Stimulated activated naive CD8-positive, alpha-beta T cell treated with anti-CD3 and anti-CD28 coated beads, Interleukin-15, amount 100 ng/mL, for 72 hours (primary cell): ENCODE measurements at regions not wholly inside any gene's neighbourhood (a gene's known extent, or its start where the extent isn't known, plus 50 kb on each side); places are given as distances from the start of the nearest gene placed in this dataset.
"Not testable (repeated sequence)": the region's sequence is repeated elsewhere in the genome, so short reads cannot be mapped to it uniquely, and the experiment has no call there.

ENCODE experiments used
- ATAC-seq: fragments of 150-1000 bp; cut with Tn5 transposase; 2 replicates; pipeline ENCODE4 v1.10.0; 2021; ENCODE audit warnings: mild to moderate bottlenecking, moderate library complexity
- DNase-seq, 2 donors: peaks; one replicate each; pipeline ENCODE4 v3.0.0; 2021 to 2022
- H3K27ac Mint-ChIP-seq, 2 donors: one replicate each; pipeline ENCODE4 v1.8.0; 2022; ENCODE audit warnings: mild to moderate bottlenecking in 2 of 2, mixed read lengths in 2 of 2, moderate library complexity in 2 of 2
- H3K27me3 Mint-ChIP-seq: one replicate; pipeline ENCODE4 v1.8.0; 2022; ENCODE audit warnings: mixed read lengths
- H3K4me1 Mint-ChIP-seq: one replicate; pipeline ENCODE4 v1.8.0; 2022; ENCODE audit warnings: mild to moderate bottlenecking, mixed read lengths
- H3K4me3 Mint-ChIP-seq, 2 donors: one replicate each; pipeline ENCODE4 v1.8.0; 2022; ENCODE audit warnings: mild to moderate bottlenecking in 2 of 2, mixed read lengths in 2 of 2, moderate library complexity in 1 of 2
- H3K9me3 Mint-ChIP-seq, 2 donors: one replicate each; pipeline ENCODE4 v1.8.0; 2022; ENCODE audit warnings: mixed read lengths in 2 of 2

DNA sequence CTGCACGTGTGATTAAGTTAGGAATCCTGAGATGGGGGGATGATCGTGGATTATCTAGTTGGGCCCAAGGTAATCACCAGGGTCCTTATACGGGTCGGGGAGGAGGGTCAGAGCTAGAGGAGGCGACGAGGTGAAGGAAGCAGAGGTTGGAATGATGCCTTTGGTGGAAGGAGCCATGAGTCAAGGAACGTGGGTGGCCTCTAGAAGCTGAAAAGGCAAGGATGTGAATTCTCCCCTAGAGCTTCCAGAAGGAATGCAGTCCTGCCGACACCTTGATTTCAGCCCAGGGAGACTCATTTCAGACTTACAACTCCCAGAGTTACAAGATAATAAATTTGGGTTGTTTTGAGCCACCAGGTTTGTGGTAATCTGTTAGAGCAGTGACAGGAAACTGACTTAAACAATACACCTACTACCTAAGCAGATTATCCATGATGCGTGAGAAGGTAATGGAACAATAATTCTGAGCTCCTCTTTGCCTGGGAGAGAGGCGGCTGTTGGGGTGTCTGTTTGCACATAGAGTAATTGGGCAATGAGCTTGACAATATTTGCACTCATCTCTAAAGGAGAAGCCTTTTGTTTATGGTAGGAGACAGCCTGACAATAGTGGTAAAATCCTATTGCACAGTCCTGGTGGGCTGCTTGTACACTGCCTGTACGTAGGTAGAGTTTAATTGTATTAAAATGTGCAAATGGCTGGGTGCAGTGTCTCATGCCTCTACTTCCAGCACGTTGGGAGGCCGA, 129.3 kb upstream of the IER5L start:
- Mint-ChIP-seq H3K27ac (no peak overlapping the region), H3K4me3 (no peak overlapping the region), H3K4me1 (peaks cover 10% of the 10 kb centered on the region), H3K27me3 (no peaks in the 10 kb centered on the region), H3K9me3 (peaks cover 0 to 11% of the 10 kb centered on the region in 2 donors)
- DNase-seq (peak in 1 of 2 donors; percentile 6), ATAC-seq (no peak)

- Mint-ChIP-seq H3K4me1 (peaks cover 10% of the 10 kb centered on the region), H3K27ac (no peak overlapping the region), H3K27me3 (peaks cover 2% of the 10 kb centered on the region), H3K9me3 (peaks cover 0 to 19% of the 10 kb centered on the region in 2 donors), H3K4me3 (no peak overlapping the region)
- ATAC-seq (no peak), DNase-seq (peak in 1 of 2 donors; percentile 2)
Observed at GRCh38 chr9:129306318-129306973, 128.4 kb upstream of the IER5L start.

GRCh38 chr9:129305246-129305645, 127.2 kb upstream of the IER5L start:
- H3K4me1 Mint-ChIP-seq = peaks cover 10% of the 10 kb centered on the region
- H3K27me3 Mint-ChIP-seq = peaks cover 10% of the 10 kb centered on the region
- H3K27ac Mint-ChIP-seq = no peak overlapping the region
- DNase-seq = peak in 1 of 2 donors; percentile 3
- no peak for ATAC-seq
- no peak overlapping the region for H3K4me3 Mint-ChIP-seq
- H3K9me3 Mint-ChIP-seq = peaks cover 0 to 26% of the 10 kb centered on the region in 2 donors

DNA sequence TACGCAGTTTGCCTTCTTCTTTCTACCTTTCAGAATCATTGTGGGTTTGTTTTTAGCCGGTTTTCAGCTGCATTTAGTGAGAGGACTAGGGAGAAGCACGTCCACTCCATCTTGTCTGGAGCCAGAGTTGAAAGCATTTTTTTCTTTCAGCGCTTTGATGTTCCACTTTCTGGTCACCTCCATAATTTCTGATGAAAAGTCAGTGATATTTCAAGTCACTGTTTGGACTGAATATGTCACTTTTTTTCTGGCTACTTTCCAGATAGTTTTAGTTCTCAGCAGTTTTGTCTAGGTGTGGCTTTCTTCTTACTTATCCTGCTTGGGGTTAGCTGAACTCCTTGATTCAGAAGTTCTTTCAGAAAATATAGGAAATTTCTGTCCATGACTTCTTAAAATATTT, 123.9 kb upstream of the IER5L start:
- peaks cover 2% of the 10 kb centered on the region for H3K4me1 Mint-ChIP-seq
- ATAC-seq (no peak), DNase-seq (no peak)
- H3K9me3 Mint-ChIP-seq = peaks cover 4 to 27% of the 10 kb centered on the region in 2 donors
- H3K27me3 Mint-ChIP-seq = peaks cover 10% of the 10 kb centered on the region
- no peak overlapping the region for H3K27ac Mint-ChIP-seq
- H3K4me3 Mint-ChIP-seq = no peak overlapping the region

DNA sequence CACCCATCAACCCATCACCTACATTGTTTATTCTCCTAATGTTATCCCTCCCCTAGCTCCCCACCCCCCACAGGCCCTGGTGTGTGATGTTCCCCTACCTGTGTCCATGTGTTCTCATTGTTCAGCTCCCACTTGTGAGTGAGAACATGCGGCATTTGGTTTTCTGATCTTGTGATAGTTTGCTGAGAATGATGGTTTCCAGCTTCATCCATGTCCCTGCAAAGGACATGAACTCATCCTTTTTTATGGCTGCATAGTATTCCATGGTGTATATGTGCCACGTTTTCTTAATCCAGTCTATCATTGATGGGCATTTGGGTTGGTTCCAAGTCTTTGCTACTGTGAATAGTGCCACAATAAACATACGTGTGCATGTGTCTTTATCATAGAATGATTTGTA, 118.1 kb upstream of the IER5L start:
- H3K4me1 Mint-ChIP-seq, ATAC-seq, DNase-seq, H3K4me3 Mint-ChIP-seq, H3K27me3 Mint-ChIP-seq, H3K27ac Mint-ChIP-seq: not testable (repeated sequence)
- H3K9me3 Mint-ChIP-seq = peaks cover 7 to 23% of the 10 kb centered on the region in 2 donors

- Mint-ChIP-seq H3K27me3 (no peaks in the 10 kb centered on the region), H3K4me3 (no peak overlapping the region), H3K4me1 (peaks cover 7% of the 10 kb centered on the region), H3K27ac (peak overlapping the region in 1 of 2 donors; percentile 91), H3K9me3 (peaks cover 0 to 10% of the 10 kb centered on the region in 2 donors)
- ATAC-seq = no peak
- DNase-seq = peak in 1 of 2 donors; percentile 4
Observed at GRCh38 chr9:129291041-129291501, 113.0 kb upstream of the IER5L start.

- ATAC-seq = no peak
- peaks cover 7% of the 10 kb centered on the region for H3K4me1 Mint-ChIP-seq
- DNase-seq = peak in 1 of 2 donors; percentile 5
Observed at GRCh38 chr9:129290606-129291005, 112.5 kb upstream of the IER5L start.

DNA sequence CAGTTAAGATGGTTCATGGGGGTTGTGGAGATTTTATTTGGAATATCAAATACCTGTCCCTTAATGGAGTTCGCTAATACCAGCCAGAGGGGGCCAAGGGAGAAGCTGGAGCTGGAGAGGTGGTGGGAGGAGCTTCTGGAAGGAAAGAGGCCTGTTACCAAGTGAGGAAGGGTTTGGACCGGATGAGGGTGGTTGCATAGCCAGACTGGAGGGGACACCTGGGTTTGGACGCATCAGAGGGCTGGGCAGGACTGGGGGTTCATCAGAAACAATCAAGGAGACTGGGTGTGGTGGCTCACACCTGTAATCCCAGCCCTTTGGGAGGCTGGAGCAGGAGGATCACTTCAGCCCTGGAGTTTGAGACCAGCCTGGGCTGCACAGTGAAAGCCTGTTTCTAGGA, 111.8 kb upstream of the IER5L start:
- H3K4me1 Mint-ChIP-seq = peaks cover 7% of the 10 kb centered on the region
- DNase-seq = peak in 1 of 2 donors; percentile 2

More at GRCh38 chr9:129290606-129291005, 112.5 kb upstream of the IER5L start:
- Mint-ChIP-seq H3K9me3 (peaks cover 0 to 6% of the 10 kb centered on the region in 2 donors), H3K27ac (peak overlapping the region in 1 of 2 donors; percentile 91), H3K4me3 (no peak overlapping the region), H3K27me3 (no peaks in the 10 kb centered on the region)

GRCh38 chr9:129289131-129289731, 111.2 kb upstream of the IER5L start:
- Mint-ChIP-seq H3K9me3 (no peaks in the 10 kb centered on the region), H3K27me3 (no peaks in the 10 kb centered on the region), H3K27ac (peak overlapping the region in 1 of 2 donors; percentile 43), H3K4me1 (peaks cover 7% of the 10 kb centered on the region), H3K4me3 (no peak overlapping the region)
- no peak for ATAC-seq
- DNase-seq = peak in 1 of 2 donors; percentile 6

More for the DNA sequence above, 111.8 kb upstream of the IER5L start:
- Mint-ChIP-seq H3K27me3 (no peaks in the 10 kb centered on the region), H3K9me3 (no peaks in the 10 kb centered on the region), H3K27ac (no peak overlapping the region), H3K4me3 (no peak overlapping the region)
- no peak for ATAC-seq

DNA sequence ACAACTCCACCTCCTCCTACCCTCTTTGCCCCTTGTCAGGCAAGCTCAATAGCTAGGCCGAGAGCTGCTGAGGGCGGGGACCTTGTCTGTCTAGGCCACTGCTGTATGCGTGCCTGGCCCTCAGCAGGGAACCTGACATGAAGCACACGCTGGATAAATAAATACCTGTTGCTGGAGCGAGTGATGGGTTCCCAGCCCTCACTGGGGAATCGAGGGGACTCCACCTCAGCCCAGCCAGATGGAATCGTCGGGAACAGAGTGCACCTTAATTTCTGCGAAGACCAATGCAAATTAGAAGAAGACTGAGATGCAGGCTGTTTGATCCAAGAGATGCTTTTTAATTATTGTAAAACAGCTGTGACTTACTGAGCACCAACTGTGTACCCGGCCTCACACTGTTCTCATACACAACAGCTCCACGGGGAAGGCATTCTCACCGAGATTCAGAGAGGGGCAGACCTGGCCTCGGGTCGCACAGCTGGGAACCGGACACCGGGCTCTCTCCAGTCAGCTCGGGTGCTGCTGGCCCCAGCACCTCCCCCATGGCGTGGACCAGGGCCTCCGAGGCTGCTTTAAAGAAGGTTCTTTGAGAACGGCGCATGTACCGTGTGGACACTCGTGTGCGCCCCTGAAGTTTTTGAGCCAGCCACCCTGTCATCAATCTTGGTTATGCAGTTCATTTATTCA, 109.7 kb upstream of the IER5L start:
- ATAC-seq (no peak), DNase-seq (peak in 1 of 2 donors; percentile 4)
- Mint-ChIP-seq H3K27me3 (no peaks in the 10 kb centered on the region), H3K4me1 (peaks cover 7% of the 10 kb centered on the region), H3K9me3 (no peaks in the 10 kb centered on the region), H3K27ac (peak overlapping the region in 1 of 2 donors; percentile 81), H3K4me3 (no peak overlapping the region)

DNA sequence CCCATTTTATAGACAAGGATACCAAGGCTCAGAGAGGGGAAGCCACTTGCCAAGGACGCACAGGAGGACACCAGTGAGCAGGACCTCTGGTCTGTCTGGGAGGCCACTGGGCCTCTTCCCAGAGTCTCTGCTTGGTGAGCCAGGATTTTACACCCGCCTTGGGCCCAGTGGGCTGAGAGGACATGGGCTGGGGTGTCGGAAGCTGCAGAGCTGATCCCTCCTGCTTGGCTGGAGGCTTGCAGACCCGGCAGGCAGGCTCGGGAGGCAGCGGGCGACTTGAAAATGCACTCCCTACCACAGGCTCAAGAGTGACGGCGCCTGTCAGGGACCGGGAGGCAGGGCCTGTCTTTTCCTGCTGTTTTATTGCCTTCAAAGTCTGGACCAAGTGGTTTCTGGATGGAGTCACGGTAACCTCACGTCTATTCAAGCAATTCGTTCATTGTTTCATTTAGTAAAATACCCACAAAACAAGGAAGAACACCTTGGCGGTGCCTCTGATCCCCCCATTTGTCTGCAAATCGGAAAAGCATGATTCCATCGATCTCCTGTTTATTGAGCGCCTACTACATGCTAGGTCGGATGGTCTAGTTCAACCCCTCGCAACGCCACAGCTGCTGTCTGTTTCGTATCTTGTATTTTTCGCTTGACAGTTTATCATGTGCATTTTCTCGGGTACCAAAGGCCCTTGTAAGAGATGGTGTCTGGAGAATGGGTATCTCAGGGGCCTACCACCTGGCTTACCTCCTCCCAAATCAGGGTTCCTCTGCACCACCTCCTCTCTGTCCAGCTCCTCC, 108.1 kb upstream of the IER5L start:
- no peak overlapping the region for H3K4me3 Mint-ChIP-seq
- no peaks in the 10 kb centered on the region for H3K9me3 Mint-ChIP-seq
- H3K4me1 Mint-ChIP-seq = peaks cover 6% of the 10 kb centered on the region
- DNase-seq (peak in 1 of 2 donors; percentile 3), ATAC-seq (no peak)
- H3K27ac Mint-ChIP-seq = no peak overlapping the region
- H3K27me3 Mint-ChIP-seq = no peaks in the 10 kb centered on the region

DNA sequence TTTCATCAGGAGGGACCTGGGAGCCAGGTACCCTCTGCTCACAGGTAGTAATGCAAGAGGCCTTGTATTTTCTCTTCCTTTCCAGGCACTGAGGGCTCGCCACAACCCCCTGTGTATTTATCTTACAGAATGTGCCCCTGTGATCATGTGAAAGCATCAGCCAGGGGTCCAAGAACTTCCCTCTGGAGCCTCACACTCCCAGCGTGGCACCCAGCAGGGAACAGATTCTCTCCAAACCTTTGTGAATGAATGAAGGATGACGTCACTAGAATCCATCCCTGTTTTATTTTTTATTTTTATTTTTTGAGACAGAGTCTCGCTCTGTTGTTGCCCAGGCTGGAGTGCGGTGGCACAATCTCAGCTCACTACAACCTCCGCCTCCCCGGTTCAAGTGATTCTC, 107.3 kb upstream of the IER5L start:
- DNase-seq (no peak), ATAC-seq (no peak)
- Mint-ChIP-seq H3K27me3 (no peaks in the 10 kb centered on the region), H3K27ac (no peak overlapping the region), H3K9me3 (no peaks in the 10 kb centered on the region), H3K4me3 (no peak overlapping the region), H3K4me1 (no peaks in the 10 kb centered on the region)

GRCh38 chr9:129284607-129285291, 106.7 kb upstream of the IER5L start:
- ATAC-seq (no peak), DNase-seq (peak in 1 of 2 donors; percentile 3)
- H3K27ac Mint-ChIP-seq = no peak overlapping the region
- no peak overlapping the region for H3K4me3 Mint-ChIP-seq
- no peaks in the 10 kb centered on the region for H3K27me3 Mint-ChIP-seq
- no peaks in the 10 kb centered on the region for H3K9me3 Mint-ChIP-seq
- H3K4me1 Mint-ChIP-seq = no peaks in the 10 kb centered on the region
